Activated gamma-delta T cell (primary cell): ENCODE measurements at regions not wholly inside any gene's neighbourhood (a gene's known extent, or its start where the extent isn't known, plus 50 kb on each side); places are given as distances from the start of the nearest gene placed in this dataset.
"Not testable (repeated sequence)": the region's sequence is repeated elsewhere in the genome, so short reads cannot be mapped to it uniquely, and the experiment has no call there.

Experiments
- DNase-seq: peaks from one replicate; lab custom pipeline; 2025; lab: John Stamatoyannopoulos, UW

GRCh38 chr17:83159204-83160049 lies 80.0 kb downstream of the METRNL start:
- DNase-seq = no peak

- DNase-seq = no peak
Measured at GRCh38 chr17:83160443-83161297, 81.3 kb downstream of the METRNL start.

- DNase-seq = no peak
Measured at GRCh38 chr17:83161298-83162034, 82.1 kb downstream of the METRNL start.

- no peak for DNase-seq
Measured at GRCh38 chr17:83162035-83162745, 82.8 kb downstream of the METRNL start.

GRCh38 chr17:83164490-83164889 lies 85.1 kb downstream of the METRNL start:
- DNase-seq = no peak

GRCh38 chr17:83170571-83171260 lies 91.3 kb downstream of the METRNL start:
- no peak for DNase-seq

- no peak for DNase-seq
Measured at GRCh38 chr17:83171661-83172060, 92.3 kb downstream of the METRNL start.

- not testable (repeated sequence) for DNase-seq
Measured at GRCh38 chr17:83172099-83172498, 92.7 kb downstream of the METRNL start.

- DNase-seq = not testable (repeated sequence)
Measured at GRCh38 chr17:83172646-83173045, 93.2 kb downstream of the METRNL start.

- not testable (repeated sequence) for DNase-seq
Measured at GRCh38 chr17:83173180-83173913, 93.9 kb downstream of the METRNL start.

- DNase-seq = no peak
Measured at GRCh38 chr17:83173914-83174361, 94.5 kb downstream of the METRNL start.

GRCh38 chr17:83174362-83175118 lies 95.1 kb downstream of the METRNL start:
- DNase-seq = no peak

GRCh38 chr17:83175119-83175821 lies 95.9 kb downstream of the METRNL start:
- no peak for DNase-seq

GRCh38 chr17:83175822-83176622 lies 96.6 kb downstream of the METRNL start:
- no peak for DNase-seq

GRCh38 chr17:83176623-83177583 lies 97.5 kb downstream of the METRNL start:
- no peak for DNase-seq
